SK-N-SH (cell line): ENCODE measurements at regions not wholly inside any gene's neighbourhood (a gene's known extent, or its start where the extent isn't known, plus 50 kb on each side); places are given as distances from the start of the nearest gene placed in this dataset.

Experiments used
- CTCF ChIA-PET: fragments of 300-600, 350-600 bp; formaldehyde crosslinking; extraction: SDS; loops from one replicate; lab custom pipeline; 2021; lab: Yijun Ruan, JAX
- POLR2A ChIA-PET: fragments of 350-600 bp; sonication (Branson Sonifier 250); formaldehyde crosslinking; extraction: SDS; loops from one replicate; lab custom pipeline; 2020; ENCODE audit warnings: antibody characterized with exemption, inconsistent platforms; lab: Yijun Ruan, JAX
- DNase-seq: peaks from one replicate; pipeline ENCODE4 v3.0.0; 2012
- H2AFZ ChIP-seq: fragments of 200-600 bp; sonication (generic); 2 replicates; pipeline ENCODE4 v1.8.1; 2016; ENCODE audit warnings: antibody characterized with exemption, mild to moderate bottlenecking, low read depth
- H3F3A ChIP-seq: fragments of 200-600 bp; sonication (generic); replicated peaks from 2 replicates; pipeline ENCODE3; 2016; ENCODE audit warnings: antibody characterized with exemption, mild to moderate bottlenecking; ENCODE audit not compliant: insufficient read depth
- H3K27ac ChIP-seq, 2 experiments: fragments of 200-500 bp in 1 of 2; fragments of 200-600 bp in 1 of 2; sonication (Bioruptor generic) in 1 of 2; sonication (generic), shearing (Covaris generic) in 1 of 2; 2 replicates each; pipeline versions ENCODE4 v1.5.1 to v1.6.1; 2014 to 2016; ENCODE audit warnings: low read depth in 2 of 2, inconsistent platforms in 1 of 2, low read length in 1 of 2, mild to moderate bottlenecking in 1 of 2, mixed read lengths in 1 of 2
- H3K27me3 ChIP-seq: fragments of 200-600 bp; sonication (generic), shearing (Covaris generic); 2 replicates; pipeline ENCODE4 v1.6.1; 2016; ENCODE audit warnings: mixed run types; ENCODE audit not compliant: insufficient read depth
- H3K36me3 ChIP-seq, 2 experiments: fragments of 200-500 bp in 1 of 2; fragments of 200-600 bp in 1 of 2; sonication (Bioruptor generic) in 1 of 2; sonication (generic) in 1 of 2; replicated peaks in 1 of 2; 2 replicates each; pipeline versions ENCODE3 to v1.5.1; 2014 to 2016; ENCODE audit warnings: low read length in 1 of 2, mild to moderate bottlenecking in 1 of 2; ENCODE audit not compliant: insufficient read depth in 2 of 2, control insufficient read depth in 1 of 2
- H3K4me1 ChIP-seq, 2 experiments: fragments of 200-500 bp in 1 of 2; fragments of 200-600 bp in 1 of 2; sonication (Bioruptor generic) in 1 of 2; sonication (generic), shearing (Covaris generic) in 1 of 2; 2 replicates each; pipeline versions ENCODE4 v1.5.1 to v1.6.1; 2014 to 2016; ENCODE audit warnings: low read depth in 1 of 2, low read length in 1 of 2, mixed run types in 1 of 2; ENCODE audit not compliant: insufficient read depth in 2 of 2, control insufficient read depth in 1 of 2
- H3K4me2 ChIP-seq: fragments of 200-600 bp; sonication (generic), shearing (Covaris generic); 2 replicates; pipeline ENCODE4 v1.6.1; 2017; ENCODE audit warnings: mixed run types
- H3K4me3 ChIP-seq, 2 experiments: fragments of 200-500 bp in 1 of 2; fragments of 200-600 bp in 1 of 2; sonication (Bioruptor generic) in 1 of 2; sonication (generic), shearing (Covaris generic) in 1 of 2; 2 replicates each; pipeline versions ENCODE4 v1.5.1 to v1.8.1; 2014 to 2016; ENCODE audit warnings: low read depth in 2 of 2, inconsistent platforms in 1 of 2, low read length in 1 of 2, mild to moderate bottlenecking in 1 of 2, mixed read lengths in 1 of 2, moderate library complexity in 1 of 2
- H3K79me2 ChIP-seq: fragments of 200-600 bp; sonication (generic); 2 replicates; pipeline ENCODE4 v1.8.1; 2017; ENCODE audit warnings: mild to moderate bottlenecking; ENCODE audit not compliant: insufficient read depth
- H3K9ac ChIP-seq: fragments of 200-600 bp; sonication (generic); 2 replicates; pipeline ENCODE4 v1.6.1; 2017; ENCODE audit warnings: mixed run types
- H3K9me2 ChIP-seq: fragments of 200-600 bp; sonication (generic); 2 replicates; pipeline ENCODE4 v1.6.1; 2017; ENCODE audit warnings: mixed run types
- H3K9me3 ChIP-seq: fragments of 200-600 bp; sonication (generic); 2 replicates; pipeline ENCODE4 v1.6.1; 2017; ENCODE audit warnings: mixed run types, mild to moderate bottlenecking, moderate library complexity
- H4K20me1 ChIP-seq: fragments of 200-600 bp; sonication (generic); 2 replicates; pipeline ENCODE4 v1.6.1; 2017; ENCODE audit warnings: mild to moderate bottlenecking, mixed run types; ENCODE audit not compliant: insufficient read depth
- ELF1 ChIP-seq: IDR thresholded peaks from 2 replicates; pipeline ENCODE4 v1.4.0; 2012
- EP300 ChIP-seq, 2 experiments: IDR thresholded peaks; 2 replicates each; pipeline versions ENCODE4 v1.4.0 to v1.6.1; 2012; ENCODE audit warnings: borderline replicate concordance in 1 of 2, low read depth in 1 of 2, low read length in 1 of 2
- FOSL2 ChIP-seq: IDR thresholded peaks from 2 replicates; pipeline ENCODE4 v1.4.0; 2012; ENCODE audit warnings: low read depth, mild to moderate bottlenecking, moderate library complexity, borderline replicate concordance
- GATA2 ChIP-seq: sonication (generic); formaldehyde crosslinking; IDR thresholded peaks from 2 replicates; pipeline ENCODE4 v1.5.0; 2020; ENCODE audit warnings: mild to moderate bottlenecking, missing genetic modification reagents
- MAX ChIP-seq: IDR thresholded peaks from 2 replicates; pipeline ENCODE4 v1.4.0; 2012; ENCODE audit warnings: low read depth
- NRF1 ChIP-seq: IDR thresholded peaks from 2 replicates; pipeline ENCODE4 v1.6.1; 2012; ENCODE audit warnings: low read depth, mild to moderate bottlenecking, low read length
- POLR2AphosphoS5 ChIP-seq: IDR thresholded peaks from 2 replicates; pipeline ENCODE4 v1.6.1; 2012; ENCODE audit warnings: low read depth, low read length
- RCOR1 ChIP-seq: fragments of 150-350 bp; IDR thresholded peaks from 2 replicates; pipeline ENCODE4 v1.6.1; 2017; ENCODE audit warnings: antibody characterized with exemption, low read length
- RFX5 ChIP-seq: IDR thresholded peaks from 2 replicates; pipeline ENCODE4 v1.6.1; 2012; ENCODE audit warnings: mild to moderate bottlenecking, improper control_type of control experiment, low read length
- RXRA ChIP-seq: IDR thresholded peaks from 2 replicates; pipeline ENCODE4 v1.4.0; 2012; ENCODE audit warnings: low read depth, mild to moderate bottlenecking, borderline replicate concordance
- SMC3 ChIP-seq: IDR thresholded peaks from 2 replicates; pipeline ENCODE4 v1.6.1; 2012; ENCODE audit warnings: low read depth, low read length, improper control_type of control experiment
- WGBS: methylation state at CpG from one replicate; pipeline ENCODE4 v1.1.6; 2017; ENCODE audit warnings: low lambda C conversion rate; 5-methylcytosine and 5-hydroxymethylcytosine counted together
- TF ChIP-seq, protein P1 (sequence below): IDR thresholded peaks from 2 replicates; pipeline ENCODE4 v1.6.1; 2012; ENCODE audit warnings: mild to moderate bottlenecking, low read depth, low read length, moderate library complexity

DNA sequence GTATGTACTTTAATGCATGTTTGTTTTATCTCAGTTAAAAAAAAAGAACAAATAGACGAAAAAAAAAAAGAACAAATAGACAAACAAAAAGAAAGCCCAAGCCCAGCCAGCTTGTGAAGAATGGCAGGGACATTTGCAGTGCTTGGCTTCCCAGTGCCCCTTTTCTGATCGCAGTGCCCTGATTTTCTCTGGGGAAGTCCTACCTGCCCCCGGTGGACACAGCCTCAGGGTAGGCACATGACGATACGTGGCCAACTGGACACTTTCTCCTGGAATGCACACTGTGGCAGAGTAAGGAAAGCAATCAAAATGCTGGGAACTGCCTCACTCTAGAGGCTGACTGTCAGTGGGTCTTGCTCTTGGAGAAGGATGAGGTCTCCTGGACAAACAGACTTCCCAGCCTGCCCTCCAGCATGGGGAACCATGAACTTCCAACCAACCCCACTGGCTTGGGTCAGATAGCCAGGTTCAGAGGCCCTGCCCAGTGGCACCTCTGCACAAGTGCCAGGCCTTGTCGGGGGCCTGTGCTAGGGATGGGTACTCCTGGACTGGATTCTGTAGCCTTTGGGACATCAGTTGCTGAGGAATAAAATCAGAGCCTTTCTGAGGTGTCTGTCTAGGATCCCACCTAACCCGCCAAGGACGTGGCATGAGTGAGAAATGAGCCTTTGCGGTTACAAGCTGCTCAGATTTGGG, 76.7 kb downstream of the INHBB start:
- H2AFZ ChIP-seq = no peak overlapping the region
- no peaks in the 10 kb centered on the region for H3K9me2 ChIP-seq
- peaks cover 0 to 3% of the 10 kb centered on the region in 2 experiments; a peak in 1 of 4 replicates for H3K4me1 ChIP-seq
- no peaks in the 10 kb centered on the region for H3K79me2 ChIP-seq
- H3K27me3 ChIP-seq = peaks cover 41% of the 10 kb centered on the region; the same call in 1 of the 2 replicates
- no peak for DNase-seq
- no peaks in the 10 kb centered on the region for H3F3A ChIP-seq
- H4K20me1 ChIP-seq = no peaks in the 10 kb centered on the region
- H3K4me2 ChIP-seq = no peak overlapping the region
- TF ChIP-seq EP300 (IDR thresholded peaks at IDR 0.05; ENCODE audit: borderline replicate concordance in 1 of 2, low read depth in 1 of 2, low read length in 1 of 2) (no peak), RCOR1 (no peak), POLR2AphosphoS5 (no peak)
- no peak overlapping the region for H3K9ac ChIP-seq
- ChIA-PET POLR2A (no interaction called here), CTCF (interaction anchor here (0.6 to 0.7 kb wide), 2 partner anchors 79 to 130 kb away, joined by 3 read pairs; no protein-coding TSS in a partner anchor)
- no peak overlapping the region for H3K4me3 ChIP-seq
- 27% methylated on average over 6 of the region's 9 CpGs for WGBS
- no peak overlapping the region for H3K27ac ChIP-seq
- no peaks in the 10 kb centered on the region for H3K36me3 ChIP-seq
- no peaks in the 10 kb centered on the region for H3K9me3 ChIP-seq

DNA sequence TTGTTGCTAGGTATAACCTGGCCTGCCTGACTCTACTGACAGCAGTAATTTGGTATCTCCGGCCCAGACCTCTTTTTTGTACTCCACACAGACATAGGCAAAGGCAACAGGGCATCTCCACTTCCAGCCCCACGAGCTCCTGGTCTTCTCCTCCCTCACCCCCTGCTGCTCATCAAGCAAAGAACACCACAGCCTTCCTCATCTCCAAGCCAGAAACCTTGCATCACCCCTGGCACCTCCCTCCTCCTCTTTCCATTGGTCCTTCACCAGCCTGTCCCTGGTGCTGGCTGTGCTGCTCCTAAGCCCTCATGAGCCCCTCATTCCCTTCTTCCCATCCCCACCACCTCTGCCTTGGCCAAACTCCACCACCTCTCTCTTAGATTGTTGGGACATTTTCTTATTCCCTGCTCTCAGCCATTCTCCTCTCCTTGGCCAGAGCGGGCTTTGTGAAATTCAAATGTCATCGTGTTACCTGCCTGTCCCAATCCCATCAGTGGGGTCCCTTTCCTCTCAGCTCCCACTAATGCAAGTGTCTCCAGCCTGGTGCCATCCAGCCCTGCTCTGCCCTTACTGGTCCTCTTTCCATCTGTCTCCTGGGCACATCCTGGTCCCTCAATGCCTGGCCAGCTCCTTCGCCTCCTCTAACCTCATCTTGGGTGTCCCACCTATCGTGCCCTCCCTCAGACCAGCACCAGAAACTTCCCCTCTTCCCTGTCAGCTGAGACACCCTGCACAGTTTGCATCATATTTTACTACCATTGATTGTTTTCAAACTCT, 77.4 kb downstream of the INHBB start:
- Histone ChIP-seq H3K27me3 (peaks cover 34% of the 10 kb centered on the region; the same call in 1 of the 2 replicates), H2AFZ (no peak overlapping the region), H3F3A (no peaks in the 10 kb centered on the region), H3K4me3 (no peak overlapping the region), H3K36me3 (no peaks in the 10 kb centered on the region), H3K4me2 (no peak overlapping the region), H3K9me2 (no peaks in the 10 kb centered on the region), H3K27ac (no peak overlapping the region), H3K9me3 (no peaks in the 10 kb centered on the region), H3K79me2 (no peaks in the 10 kb centered on the region), H3K4me1 (peaks cover 0 to 3% of the 10 kb centered on the region in 2 experiments; a peak in 1 of 4 replicates), H3K9ac (no peak overlapping the region), H4K20me1 (no peaks in the 10 kb centered on the region)
- POLR2A ChIA-PET = no interaction called here
- CTCF ChIA-PET = interaction anchor here (0.6 to 1.1 kb wide), 3 partner anchors 14 to 80 kb away, joined by 3 read pairs; no protein-coding TSS in a partner anchor
- 29% methylated on average over 6 of the region's 6 CpGs for WGBS
- no peak for DNase-seq
- TF ChIP-seq GATA2 (CRISPR knock-in tag) = no peak
- no peak for TF ChIP-seq ELF1
- no peak for TF ChIP-seq RXRA
- no peak for TF ChIP-seq FOSL2
- TF ChIP-seq NRF1 = no peak
- TF ChIP-seq MAX = no peak
- TF ChIP-seq, protein P1, sequence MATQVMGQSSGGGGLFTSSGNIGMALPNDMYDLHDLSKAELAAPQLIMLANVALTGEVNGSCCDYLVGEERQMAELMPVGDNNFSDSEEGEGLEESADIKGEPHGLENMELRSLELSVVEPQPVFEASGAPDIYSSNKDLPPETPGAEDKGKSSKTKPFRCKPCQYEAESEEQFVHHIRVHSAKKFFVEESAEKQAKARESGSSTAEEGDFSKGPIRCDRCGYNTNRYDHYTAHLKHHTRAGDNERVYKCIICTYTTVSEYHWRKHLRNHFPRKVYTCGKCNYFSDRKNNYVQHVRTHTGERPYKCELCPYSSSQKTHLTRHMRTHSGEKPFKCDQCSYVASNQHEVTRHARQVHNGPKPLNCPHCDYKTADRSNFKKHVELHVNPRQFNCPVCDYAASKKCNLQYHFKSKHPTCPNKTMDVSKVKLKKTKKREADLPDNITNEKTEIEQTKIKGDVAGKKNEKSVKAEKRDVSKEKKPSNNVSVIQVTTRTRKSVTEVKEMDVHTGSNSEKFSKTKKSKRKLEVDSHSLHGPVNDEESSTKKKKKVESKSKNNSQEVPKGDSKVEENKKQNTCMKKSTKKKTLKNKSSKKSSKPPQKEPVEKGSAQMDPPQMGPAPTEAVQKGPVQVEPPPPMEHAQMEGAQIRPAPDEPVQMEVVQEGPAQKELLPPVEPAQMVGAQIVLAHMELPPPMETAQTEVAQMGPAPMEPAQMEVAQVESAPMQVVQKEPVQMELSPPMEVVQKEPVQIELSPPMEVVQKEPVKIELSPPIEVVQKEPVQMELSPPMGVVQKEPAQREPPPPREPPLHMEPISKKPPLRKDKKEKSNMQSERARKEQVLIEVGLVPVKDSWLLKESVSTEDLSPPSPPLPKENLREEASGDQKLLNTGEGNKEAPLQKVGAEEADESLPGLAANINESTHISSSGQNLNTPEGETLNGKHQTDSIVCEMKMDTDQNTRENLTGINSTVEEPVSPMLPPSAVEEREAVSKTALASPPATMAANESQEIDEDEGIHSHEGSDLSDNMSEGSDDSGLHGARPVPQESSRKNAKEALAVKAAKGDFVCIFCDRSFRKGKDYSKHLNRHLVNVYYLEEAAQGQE = no peak
- TF ChIP-seq SMC3 = no peak
- TF ChIP-seq RFX5 = no peak
